ENCODE measurements at regions not wholly inside any gene's neighbourhood (a gene's known extent, or its start where the extent isn't known, plus 50 kb on each side); places are given as distances from the start of the nearest gene placed in this dataset.
A peak's percentile ranks its signal among the peaks of the same experiment; 100 is the strongest.

DNA sequence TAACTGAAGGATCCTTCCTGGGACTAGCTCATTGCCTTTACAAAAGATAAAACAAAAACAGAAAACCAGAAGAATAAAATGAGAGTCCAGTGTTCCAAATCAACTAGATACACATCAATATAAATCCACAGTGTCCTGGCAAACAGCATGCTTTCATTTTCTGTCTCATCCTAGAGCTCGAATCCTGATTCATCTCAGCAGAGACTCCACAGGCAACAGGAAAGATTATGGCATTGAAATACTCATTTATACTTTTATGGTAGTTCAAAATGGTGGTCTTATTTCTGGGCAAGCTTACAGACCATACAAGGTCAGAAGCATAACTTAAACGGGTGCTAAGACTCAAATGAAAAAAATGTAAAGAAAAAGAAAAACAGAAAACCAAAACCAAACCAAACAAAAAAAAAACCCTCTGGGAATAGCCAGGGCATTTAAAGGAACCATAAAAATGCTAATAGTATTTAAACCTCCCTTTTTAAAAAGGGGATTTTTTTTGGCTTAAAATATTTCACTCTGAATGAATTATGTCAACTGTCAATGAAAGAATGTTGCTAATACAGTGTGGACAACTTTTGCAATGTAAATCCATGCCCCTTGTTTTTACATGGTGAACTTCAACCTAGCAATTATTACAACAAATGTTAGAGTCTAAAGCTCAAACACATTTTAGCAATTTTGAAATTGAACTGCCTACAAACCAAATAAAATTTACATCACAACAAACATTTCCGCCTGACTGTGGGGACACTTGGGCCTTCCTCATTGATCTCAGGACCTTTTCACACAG, 57.9 kb downstream of the GPR101 start:
- in situ Hi-C loops (cut with HindIII; ENCODE audit: low pct_ligation_motif_present, low sequenced_read_pairs), result no loop called here
- H3K36me3 ChIP-seq (replicated peaks), result no peaks in the 10 kb centered on the region
- no peak overlapping the region for H3K27ac ChIP-seq
- no peak overlapping the region for H3K4me3 ChIP-seq (ENCODE audit: low read depth, low read length)
- TF ChIP-seq, protein P1, sequence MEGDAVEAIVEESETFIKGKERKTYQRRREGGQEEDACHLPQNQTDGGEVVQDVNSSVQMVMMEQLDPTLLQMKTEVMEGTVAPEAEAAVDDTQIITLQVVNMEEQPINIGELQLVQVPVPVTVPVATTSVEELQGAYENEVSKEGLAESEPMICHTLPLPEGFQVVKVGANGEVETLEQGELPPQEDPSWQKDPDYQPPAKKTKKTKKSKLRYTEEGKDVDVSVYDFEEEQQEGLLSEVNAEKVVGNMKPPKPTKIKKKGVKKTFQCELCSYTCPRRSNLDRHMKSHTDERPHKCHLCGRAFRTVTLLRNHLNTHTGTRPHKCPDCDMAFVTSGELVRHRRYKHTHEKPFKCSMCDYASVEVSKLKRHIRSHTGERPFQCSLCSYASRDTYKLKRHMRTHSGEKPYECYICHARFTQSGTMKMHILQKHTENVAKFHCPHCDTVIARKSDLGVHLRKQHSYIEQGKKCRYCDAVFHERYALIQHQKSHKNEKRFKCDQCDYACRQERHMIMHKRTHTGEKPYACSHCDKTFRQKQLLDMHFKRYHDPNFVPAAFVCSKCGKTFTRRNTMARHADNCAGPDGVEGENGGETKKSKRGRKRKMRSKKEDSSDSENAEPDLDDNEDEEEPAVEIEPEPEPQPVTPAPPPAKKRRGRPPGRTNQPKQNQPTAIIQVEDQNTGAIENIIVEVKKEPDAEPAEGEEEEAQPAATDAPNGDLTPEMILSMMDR (IDR thresholded peaks at IDR 0.05; ENCODE audit: low read depth, low read length, missing control alignments), result no peak
- no peak for DNase-seq
- no peaks in the 10 kb centered on the region for H3K27me3 ChIP-seq (replicated peaks)

DNA sequence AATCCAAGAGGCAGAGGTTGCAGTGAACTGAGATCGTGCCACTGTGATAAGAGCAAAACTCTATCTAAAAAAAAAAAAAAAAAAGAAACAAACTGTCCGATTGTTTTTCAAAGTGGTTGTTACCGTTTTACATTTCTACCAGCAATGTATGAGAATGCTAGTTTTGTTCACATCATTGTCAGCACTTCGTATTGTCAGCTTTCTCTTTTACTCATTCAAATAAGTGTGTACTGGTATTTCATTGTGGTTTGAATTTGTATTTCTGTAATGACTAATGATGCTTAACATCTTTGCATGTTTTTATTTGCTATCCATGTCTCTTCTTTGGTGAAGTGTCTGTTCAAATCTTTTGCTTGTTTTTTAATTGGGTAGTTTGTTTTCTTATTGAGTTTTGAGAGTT, 65.8 kb downstream of the GPR101 start:
- Histone ChIP-seq H3K36me3 (replicated peaks) (no peaks in the 10 kb centered on the region), H3K27me3 (replicated peaks) (no peaks in the 10 kb centered on the region), H3K27ac (no peak overlapping the region), H3K4me3 (ENCODE audit: low read depth, low read length) (no peak overlapping the region)
- in situ Hi-C loops (cut with HindIII; ENCODE audit: low pct_ligation_motif_present, low sequenced_read_pairs), result no loop called here
- TF ChIP-seq, protein P1 (IDR thresholded peaks at IDR 0.05; ENCODE audit: low read depth, low read length, missing control alignments), result no peak
- no peak for DNase-seq

DNA sequence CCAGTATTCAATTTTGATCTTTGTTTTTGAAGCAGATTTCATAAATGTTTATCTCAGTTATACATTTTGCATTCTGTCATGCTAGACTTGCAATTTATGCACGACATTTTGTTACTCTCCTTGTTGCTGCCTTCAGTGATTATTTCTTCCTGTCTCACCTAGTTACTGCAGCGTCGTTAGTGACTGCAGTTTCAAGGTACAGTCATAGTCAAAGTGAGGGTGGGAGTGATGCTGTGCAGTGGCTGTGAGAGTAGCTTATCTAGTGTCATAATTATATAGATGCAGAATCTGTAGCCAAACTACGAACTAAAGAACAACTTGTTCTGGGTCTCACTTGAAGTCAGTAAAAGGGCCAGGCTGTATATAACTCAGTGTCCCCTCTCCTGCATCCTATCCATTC, 69.8 kb downstream of the GPR101 start:
- no peak overlapping the region for H3K4me3 ChIP-seq (ENCODE audit: low read depth, low read length)
- no peaks in the 10 kb centered on the region for H3K27me3 ChIP-seq (replicated peaks)
- in situ Hi-C loops (cut with HindIII; ENCODE audit: low pct_ligation_motif_present, low sequenced_read_pairs), result no loop called here
- no peak overlapping the region for H3K27ac ChIP-seq
- TF ChIP-seq, protein P1 (IDR thresholded peaks at IDR 0.05; ENCODE audit: low read depth, low read length, missing control alignments), result no peak
- DNase-seq, result no peak
- H3K36me3 ChIP-seq (replicated peaks), result no peaks in the 10 kb centered on the region

DNA sequence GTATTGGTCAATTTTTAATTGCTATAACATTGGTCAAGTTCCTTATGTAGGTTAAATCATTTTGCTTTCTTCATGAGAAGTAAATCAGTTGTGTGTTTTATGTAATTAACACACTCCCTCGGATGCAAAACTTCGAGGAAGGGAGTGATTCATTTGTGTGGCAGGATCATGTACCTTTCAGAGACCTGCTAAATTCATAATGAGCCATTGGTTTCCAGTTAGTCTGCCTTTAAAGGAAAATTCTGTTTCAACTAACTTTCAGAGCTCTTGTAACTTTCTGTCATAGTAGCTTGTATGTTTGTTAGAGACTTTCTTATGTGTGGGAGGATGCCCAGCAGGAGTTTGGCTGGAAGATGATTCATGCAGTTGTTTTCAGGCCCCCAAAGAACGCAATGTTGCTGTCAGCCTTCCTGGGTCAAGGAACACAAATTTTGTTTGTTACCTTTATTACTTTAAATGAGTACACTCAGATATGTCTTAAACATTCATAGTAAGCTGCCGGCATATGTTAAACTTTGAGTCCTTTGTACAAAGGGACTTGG, 72.1 kb downstream of the GPR101 start:
- peak; percentile 12 for DNase-seq
- H3K4me3 ChIP-seq (ENCODE audit: low read depth, low read length), result no peak overlapping the region
- H3K27me3 ChIP-seq (replicated peaks), result no peaks in the 10 kb centered on the region
- no peaks in the 10 kb centered on the region for H3K36me3 ChIP-seq (replicated peaks)
- TF ChIP-seq, protein P1 (IDR thresholded peaks at IDR 0.05; ENCODE audit: low read depth, low read length, missing control alignments), result no peak
- H3K27ac ChIP-seq, result no peak overlapping the region
- in situ Hi-C loops (cut with HindIII; ENCODE audit: low pct_ligation_motif_present, low sequenced_read_pairs), result no loop called here

DNA sequence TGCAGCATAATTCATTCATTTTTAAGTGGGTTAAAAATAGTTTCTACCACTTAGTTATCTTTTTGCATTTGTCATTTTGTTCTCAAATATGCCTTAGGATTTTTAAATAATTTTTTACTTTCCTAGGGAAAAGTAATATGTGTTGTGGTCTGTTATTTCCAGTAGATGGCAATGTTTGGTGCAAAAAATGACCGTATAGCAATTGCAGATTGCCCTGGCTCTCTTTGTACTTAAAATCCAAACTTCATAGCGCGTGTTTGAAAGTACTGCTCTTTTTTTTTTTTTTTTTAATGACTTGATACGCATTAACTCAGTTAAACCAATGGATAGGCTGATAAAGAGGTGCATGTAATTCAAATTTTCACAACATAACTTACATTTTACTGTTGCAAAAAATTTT, 74.4 kb upstream of the RBMX start:
- no peaks in the 10 kb centered on the region for H3K27me3 ChIP-seq (replicated peaks)
- DNase-seq, result no peak
- in situ Hi-C loops (cut with HindIII; ENCODE audit: low pct_ligation_motif_present, low sequenced_read_pairs), result no loop called here
- no peak overlapping the region for H3K4me3 ChIP-seq (ENCODE audit: low read depth, low read length)
- H3K27ac ChIP-seq, result no peak overlapping the region
- TF ChIP-seq, protein P1 (IDR thresholded peaks at IDR 0.05; ENCODE audit: low read depth, low read length, missing control alignments), result peak; percentile 38
- H3K36me3 ChIP-seq (replicated peaks), result no peaks in the 10 kb centered on the region
